HG02970 (cell line): ENCODE measurements at regions not wholly inside any gene's neighbourhood (a gene's known extent, or its start where the extent isn't known, plus 50 kb on each side); places are given as distances from the start of the nearest gene placed in this dataset.

Source experiments
- ATAC-seq: cut with Tn5 transposase; IDR thresholded peaks from one replicate; pipeline ENCODE4 v1.9.1; 2021; ENCODE audit warnings: mild to moderate bottlenecking, moderate library complexity, moderate number of reproducible peaks; ENCODE audit not compliant: unreplicated experiment, low FRiP score

DNA sequence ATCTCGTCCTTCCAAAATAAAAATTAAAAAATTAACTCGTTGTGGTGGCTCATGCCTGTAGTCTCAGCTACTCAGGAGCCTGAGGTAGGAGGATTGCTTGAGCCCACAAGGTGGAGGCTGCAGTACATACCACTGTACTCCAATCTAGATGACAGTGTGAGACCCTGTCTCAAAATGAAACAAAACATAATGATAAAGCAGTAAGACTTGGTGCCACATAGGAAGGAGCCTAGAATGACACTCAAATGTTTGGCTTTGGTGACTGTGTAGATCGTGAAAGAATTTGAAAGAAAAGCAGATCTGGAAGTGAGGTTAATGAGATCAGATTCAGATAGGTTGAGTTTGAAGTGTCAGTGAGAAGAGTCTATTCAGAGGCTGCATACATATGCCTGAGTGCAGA, 150.1 kb upstream of the ATP2B1 start:
- ATAC-seq = no peak

DNA sequence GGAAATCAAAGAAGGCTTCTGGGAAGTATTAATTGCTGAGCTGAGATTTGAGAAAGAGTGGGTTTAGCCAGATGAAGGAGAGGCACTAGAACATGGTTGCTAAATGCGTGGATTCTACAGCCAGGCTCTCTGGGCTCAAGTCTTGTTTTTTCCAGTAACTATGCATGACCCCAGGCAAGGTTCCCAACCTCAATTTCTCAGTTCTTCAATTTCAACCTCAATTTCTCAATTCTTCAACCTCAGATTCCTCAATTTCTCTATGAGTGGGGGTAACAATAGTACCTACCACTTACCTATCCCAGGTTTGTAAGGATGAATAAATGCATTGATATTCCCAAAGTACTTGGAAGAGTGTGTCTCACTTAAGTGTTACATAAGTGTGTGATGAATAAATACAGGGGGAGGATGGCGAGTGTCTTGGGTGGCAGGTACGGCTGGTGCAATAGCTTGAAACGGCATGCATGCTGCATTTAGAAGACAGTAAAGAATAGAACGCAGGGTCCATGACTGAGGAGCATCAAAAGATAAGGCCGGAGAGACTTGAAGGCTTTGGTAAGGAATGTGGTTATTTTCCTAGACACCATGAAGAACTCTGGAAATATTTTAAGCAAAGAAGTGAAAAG, 149.1 kb upstream of the ATP2B1 start:
- ATAC-seq = no peak

DNA sequence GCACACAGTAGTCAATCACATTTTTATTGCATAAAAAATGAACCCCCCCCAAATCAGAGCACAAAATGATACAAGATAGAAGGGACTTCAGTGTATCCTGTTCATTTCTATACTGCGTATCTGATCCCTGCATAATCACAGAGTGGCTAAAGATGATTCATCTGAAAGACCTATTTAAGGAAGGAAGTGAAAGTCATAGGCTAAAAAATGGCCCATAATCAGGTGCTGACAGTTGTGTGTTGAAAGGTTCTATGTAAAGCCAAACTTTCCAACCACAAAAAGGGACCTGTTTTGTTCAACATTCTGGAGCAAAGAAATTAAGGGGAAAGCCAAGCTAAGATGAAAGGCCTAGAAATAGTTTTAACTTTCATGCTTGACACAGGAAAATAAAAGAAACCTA, 147.8 kb upstream of the ATP2B1 start:
- ATAC-seq = peak; percentile 64

DNA sequence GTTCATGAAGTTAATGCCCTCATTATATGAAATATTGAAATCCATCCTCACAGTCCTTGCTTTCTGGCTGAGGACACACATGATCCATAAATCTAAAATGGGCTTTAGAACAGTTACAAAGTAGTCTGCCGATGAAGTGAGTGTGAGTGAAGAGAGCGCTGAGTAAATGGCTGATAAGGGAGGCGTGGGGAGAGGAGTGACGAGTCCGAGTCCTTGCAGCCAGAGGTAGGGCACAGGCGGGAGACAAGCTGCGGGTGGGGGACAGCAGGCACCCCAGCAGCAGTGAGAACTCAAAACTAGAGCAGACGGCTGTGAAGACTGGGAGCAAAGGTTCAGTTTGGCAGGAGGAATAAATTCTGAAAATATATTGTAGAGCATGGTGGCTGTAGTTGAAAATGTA, 140.1 kb upstream of the ATP2B1 start:
- no peak for ATAC-seq

GRCh38 chr12:89846473-89847055, 137.9 kb upstream of the ATP2B1 start:
- no peak for ATAC-seq

DNA sequence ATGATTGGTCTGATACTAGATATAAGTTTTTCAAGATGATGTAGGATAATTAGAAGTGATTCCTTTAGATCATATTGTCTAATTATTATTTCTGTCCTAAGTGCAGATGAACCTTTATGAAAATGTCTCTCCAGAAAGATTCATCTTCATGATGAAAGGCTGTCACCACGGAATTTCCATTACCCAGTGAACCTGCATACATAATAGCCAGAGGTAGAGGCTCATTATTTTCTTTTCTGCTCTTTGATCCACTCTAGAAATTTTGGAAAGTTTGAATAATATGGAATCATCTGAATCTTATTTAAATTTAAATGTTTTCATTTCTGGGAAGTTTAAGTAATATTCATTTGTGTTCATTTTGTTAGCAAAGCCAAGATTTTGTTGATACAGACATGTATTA, 137.1 kb upstream of the ATP2B1 start:
- no peak for ATAC-seq

- ATAC-seq = no peak
Measured at GRCh38 chr12:89845366-89845765, 136.7 kb upstream of the ATP2B1 start.

- ATAC-seq = no peak
Measured at GRCh38 chr12:89844539-89844938, 135.9 kb upstream of the ATP2B1 start.

GRCh38 chr12:89840162-89840922, 131.7 kb upstream of the ATP2B1 start:
- no peak for ATAC-seq

DNA sequence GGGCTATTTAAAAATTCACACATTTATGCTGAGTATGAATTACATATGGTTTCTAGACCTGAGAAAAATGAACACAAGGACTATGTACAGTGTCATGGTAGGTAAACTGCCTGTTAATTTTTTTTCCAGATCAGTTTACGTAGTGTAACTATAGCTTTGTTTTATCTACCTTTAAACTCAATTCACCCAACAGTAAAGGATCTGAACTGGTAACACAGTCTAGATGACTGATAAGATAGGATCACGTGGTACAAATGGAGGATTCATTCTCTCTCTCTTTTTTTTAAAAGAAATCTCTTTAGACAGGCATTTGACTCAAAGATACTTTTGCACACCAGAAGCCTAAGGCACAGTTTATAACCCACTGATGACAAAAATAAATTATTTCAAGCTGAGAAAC, 130.8 kb upstream of the ATP2B1 start:
- no peak for ATAC-seq

GRCh38 chr12:89838833-89839232, 130.2 kb upstream of the ATP2B1 start:
- no peak for ATAC-seq

DNA sequence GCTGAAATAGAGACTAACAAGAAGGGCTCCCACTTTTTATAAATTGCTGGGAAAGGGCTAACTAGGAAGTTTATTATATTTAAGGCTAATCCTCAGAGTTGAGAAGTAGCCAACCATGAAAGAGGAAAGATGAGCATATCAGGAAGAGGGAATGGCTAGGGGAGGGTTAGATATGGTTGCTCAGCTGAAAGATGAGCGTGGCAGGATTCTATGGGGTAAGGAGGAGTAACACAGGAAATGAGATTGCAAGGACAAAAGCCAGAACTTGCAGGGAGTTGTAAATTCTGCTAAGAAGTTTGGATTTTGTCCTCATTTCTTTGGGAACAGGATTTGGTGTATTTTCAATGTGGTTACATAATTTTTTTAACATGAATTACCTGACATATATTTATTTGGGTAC, 127.4 kb upstream of the ATP2B1 start:
- ATAC-seq = no peak

DNA sequence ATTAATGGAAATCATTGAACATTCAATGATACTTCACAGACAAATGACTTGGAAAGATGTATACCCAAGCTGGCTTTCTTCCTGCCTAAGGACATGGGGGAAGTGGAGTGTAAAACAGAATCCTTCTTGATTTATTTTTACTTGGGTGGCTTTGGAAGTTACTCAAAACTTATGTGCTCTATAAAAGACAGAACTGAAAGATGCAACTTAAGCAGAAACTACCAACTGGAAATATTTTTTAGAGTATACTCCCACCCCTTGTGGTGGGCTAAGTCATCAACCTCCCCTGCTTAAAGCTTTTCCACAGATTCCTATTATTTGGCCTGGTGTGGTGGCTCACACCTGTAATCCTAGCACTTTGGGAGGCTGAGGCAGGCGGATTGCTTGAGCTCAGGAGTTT, 126.0 kb upstream of the ATP2B1 start:
- ATAC-seq = no peak

DNA sequence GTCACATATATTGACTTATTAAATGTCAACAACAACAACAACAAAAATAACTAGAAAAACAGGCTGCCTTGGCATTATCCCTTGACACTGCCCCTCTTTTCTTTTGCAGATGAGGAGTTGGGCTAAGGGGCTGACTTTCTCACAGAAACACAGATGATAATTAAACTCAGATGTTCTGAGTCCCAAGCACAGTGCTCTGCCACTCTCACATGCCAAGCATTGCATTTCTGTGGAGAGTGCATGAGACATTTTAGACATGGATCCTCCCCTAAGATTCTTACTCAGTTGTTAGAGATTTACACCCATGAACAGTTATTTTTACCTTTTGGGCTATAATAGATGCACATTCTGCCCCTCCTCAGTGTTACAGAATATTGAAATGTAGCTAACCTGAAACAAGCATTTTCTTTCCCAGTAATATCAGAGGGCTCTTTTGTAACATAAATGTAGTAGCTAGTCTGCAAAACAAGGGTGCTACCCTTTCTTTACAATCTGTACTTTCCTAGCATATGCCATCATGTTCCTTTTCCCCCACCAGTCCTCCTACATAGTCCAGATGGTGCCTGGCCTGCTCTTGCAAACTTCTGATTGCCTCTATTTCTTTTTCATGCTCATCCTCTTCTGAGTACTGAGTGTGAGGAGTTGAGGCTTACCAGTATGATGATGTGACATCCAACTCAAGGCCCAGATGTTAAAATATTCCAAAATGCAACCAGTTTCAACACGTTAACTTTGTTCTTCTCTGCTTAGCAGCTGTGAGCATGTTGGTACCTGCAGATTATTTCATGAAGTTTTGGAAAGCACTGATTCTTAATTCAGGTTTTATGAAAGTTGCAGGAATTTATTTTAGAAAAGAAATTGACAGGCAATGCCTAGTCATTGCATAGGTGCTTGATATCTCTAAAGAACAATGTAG, 125.0 kb upstream of the ATP2B1 start:
- ATAC-seq = no peak

DNA sequence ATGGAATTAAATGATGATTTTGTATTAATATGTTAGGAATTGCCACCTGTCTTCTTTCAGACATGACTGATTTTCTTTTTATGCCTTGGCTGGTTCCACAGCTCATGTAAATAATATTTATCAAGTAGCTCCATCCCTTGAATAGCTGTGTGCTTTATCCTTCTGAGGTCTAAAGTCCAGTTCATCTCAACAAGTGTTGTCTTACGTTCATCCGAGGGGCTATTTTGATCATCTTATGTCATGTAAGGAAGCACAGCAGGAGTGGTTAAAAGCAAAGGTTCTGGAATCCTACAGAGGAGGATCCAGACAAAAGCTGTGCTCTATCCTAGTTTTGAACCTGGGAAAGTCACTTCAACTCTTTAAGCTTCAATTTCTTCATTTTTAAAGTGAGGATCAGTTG, 123.7 kb upstream of the ATP2B1 start:
- ATAC-seq = no peak

DNA sequence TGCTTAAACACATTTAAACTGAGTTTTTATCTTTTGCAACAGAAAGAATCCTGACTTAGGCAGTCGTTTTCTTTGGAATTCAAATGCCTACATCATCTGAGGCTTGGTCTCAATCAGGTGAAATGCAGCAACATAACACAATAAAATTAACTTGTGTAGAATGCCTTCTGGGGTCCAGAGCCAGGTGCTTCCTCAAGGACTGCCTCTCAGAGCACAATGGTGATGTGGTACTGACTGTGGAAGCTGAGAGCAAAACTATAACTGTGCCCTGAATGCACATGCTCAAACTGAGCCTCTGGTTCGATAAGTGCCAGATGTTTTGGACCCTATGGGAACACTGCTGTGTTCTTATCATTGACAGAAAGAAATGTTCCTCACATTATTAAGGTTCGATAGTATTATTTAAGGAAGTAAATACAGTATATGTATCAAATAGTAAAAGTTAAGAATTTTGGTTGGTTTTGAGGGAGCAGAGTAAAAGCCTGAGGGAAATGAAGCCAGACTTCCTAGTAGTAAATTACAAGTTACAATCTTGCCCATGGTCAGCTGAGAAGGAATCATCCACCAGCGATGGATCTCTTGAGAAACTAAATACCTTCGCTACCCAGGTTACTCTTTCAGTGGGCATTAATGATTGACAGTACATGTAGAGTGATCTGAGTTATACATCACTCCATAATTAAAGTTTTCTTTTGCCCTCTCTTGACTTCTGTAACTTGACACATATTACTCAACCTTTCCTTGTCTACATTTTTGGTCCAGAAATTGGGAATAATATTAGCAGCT, 122.9 kb upstream of the ATP2B1 start:
- no peak for ATAC-seq

DNA sequence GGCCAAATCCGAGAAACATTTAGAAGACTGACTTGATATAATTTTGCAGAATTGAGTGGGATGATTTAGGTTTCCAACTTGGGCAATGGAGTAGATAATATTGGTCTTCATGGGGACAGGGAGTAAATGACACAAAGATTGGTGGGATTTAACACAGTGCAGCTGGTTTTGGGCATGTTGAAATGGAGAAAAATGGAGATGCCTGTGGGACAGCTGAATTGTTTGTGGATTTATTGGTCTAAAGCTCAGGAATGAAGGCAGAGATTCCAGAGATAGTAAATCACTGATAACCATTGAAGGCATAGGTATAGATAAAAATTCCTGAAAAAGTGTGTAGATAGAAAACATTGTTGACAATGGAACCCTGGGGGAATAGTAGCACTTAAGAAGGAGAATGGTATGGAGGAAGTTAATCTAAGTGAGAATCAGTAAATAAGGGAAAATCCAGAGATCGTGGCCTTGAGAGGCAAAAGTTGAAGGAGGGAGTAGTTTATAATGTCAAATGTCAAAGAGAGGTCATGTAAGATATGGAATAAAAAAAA, 120.9 kb upstream of the ATP2B1 start:
- no peak for ATAC-seq

DNA sequence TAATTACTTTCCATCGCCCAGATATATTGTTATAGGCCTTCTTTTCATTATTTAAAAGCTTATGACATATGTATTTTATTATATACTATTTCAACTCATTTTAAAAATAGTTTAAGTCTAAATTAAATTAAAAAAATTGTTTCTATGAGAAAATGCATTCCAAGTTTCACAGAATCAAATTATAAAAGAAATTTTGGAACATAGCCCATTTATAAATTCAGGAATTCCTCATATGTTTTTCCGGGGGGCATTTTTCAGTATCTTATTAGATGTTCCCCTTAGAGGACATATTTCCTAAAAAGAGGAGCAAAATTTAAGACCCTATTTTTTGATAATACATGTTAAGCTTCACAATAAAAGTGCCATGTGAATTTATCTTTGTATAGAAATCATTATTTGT, 119.9 kb upstream of the ATP2B1 start:
- ATAC-seq = no peak

- ATAC-seq = no peak
Measured at GRCh38 chr12:89827592-89827991, 119.0 kb upstream of the ATP2B1 start.

GRCh38 chr12:89826468-89826867, 117.8 kb upstream of the ATP2B1 start:
- no peak for ATAC-seq
